ENCODE measurements at regions not wholly inside any gene's neighbourhood (a gene's known extent, or its start where the extent isn't known, plus 50 kb on each side); places are given as distances from the start of the nearest gene placed in this dataset.

DNA sequence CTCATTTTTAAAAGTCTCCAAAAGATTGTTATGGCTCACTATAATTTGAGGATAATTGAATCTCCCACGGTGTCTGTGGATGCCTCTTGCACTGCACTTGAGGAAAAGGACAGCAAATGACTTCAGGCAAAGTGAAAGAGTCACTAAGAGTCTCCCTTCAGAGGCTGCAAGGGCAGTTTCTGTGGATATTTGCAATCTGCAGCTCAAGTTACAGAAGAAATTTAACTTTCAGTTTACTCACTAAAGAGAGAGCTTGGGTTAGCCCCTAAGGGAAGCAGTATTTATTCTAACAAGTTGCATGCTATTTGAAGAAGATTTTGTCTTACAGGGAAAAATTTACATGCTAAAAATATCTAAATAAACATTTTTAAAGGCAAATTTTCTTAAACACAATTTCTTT lies 912.0 kb upstream of the TENM3 start:
- TF ChIP-seq, protein P1, sequence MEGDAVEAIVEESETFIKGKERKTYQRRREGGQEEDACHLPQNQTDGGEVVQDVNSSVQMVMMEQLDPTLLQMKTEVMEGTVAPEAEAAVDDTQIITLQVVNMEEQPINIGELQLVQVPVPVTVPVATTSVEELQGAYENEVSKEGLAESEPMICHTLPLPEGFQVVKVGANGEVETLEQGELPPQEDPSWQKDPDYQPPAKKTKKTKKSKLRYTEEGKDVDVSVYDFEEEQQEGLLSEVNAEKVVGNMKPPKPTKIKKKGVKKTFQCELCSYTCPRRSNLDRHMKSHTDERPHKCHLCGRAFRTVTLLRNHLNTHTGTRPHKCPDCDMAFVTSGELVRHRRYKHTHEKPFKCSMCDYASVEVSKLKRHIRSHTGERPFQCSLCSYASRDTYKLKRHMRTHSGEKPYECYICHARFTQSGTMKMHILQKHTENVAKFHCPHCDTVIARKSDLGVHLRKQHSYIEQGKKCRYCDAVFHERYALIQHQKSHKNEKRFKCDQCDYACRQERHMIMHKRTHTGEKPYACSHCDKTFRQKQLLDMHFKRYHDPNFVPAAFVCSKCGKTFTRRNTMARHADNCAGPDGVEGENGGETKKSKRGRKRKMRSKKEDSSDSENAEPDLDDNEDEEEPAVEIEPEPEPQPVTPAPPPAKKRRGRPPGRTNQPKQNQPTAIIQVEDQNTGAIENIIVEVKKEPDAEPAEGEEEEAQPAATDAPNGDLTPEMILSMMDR (IDR thresholded peaks at IDR 0.05): no peak
- TF ChIP-seq POLR2A (IDR thresholded peaks at IDR 0.05): no peak
